HG03457 (cell line): ENCODE measurements at regions not wholly inside any gene's neighbourhood (a gene's known extent, or its start where the extent isn't known, plus 50 kb on each side); places are given as distances from the start of the nearest gene placed in this dataset.

ENCODE experiments used
- ATAC-seq: cut with Tn5 transposase; IDR thresholded peaks from one replicate; pipeline ENCODE4 v1.9.1; 2021; ENCODE audit warnings: moderate number of reproducible peaks; ENCODE audit not compliant: unreplicated experiment

GRCh38 chr3:124467980-124468902 lies 262.0 kb upstream of the UMPS start:
- no peak for ATAC-seq

GRCh38 chr3:124469555-124469954 lies 260.7 kb upstream of the UMPS start:
- no peak for ATAC-seq

- ATAC-seq = no peak
Observed at GRCh38 chr3:124478830-124479229, 251.4 kb upstream of the UMPS start.

- ATAC-seq = no peak
Observed at GRCh38 chr3:124483915-124484470, 246.3 kb upstream of the UMPS start.

GRCh38 chr3:124486324-124486723 lies 243.9 kb upstream of the UMPS start:
- ATAC-seq = no peak

GRCh38 chr3:124489506-124489905 lies 240.7 kb upstream of the UMPS start:
- ATAC-seq = no peak

GRCh38 chr3:124491098-124491497 lies 239.2 kb upstream of the UMPS start:
- no peak for ATAC-seq

- ATAC-seq = no peak
Observed at GRCh38 chr3:124491875-124492274, 238.4 kb upstream of the UMPS start.

GRCh38 chr3:124492824-124493223 lies 237.4 kb upstream of the UMPS start:
- no peak for ATAC-seq

- ATAC-seq = no peak
Observed at GRCh38 chr3:124496061-124496460, 234.2 kb upstream of the UMPS start.

GRCh38 chr3:124497487-124497886 lies 232.8 kb upstream of the UMPS start:
- no peak for ATAC-seq

GRCh38 chr3:124498891-124499290 lies 231.4 kb upstream of the UMPS start:
- ATAC-seq = no peak

GRCh38 chr3:124504332-124505059 lies 225.8 kb upstream of the UMPS start:
- no peak for ATAC-seq

- ATAC-seq = no peak
Observed at GRCh38 chr3:124509884-124510283, 220.4 kb upstream of the UMPS start.

- ATAC-seq = no peak
Observed at GRCh38 chr3:124510290-124510689, 220.0 kb upstream of the UMPS start.

- no peak for ATAC-seq
Observed at GRCh38 chr3:124512881-124513609, 217.2 kb upstream of the UMPS start.

- no peak for ATAC-seq
Observed at GRCh38 chr3:124513610-124513997, 216.6 kb upstream of the UMPS start.

GRCh38 chr3:124514683-124515082 lies 215.6 kb upstream of the UMPS start:
- no peak for ATAC-seq

GRCh38 chr3:124516333-124516732 lies 213.9 kb upstream of the UMPS start:
- ATAC-seq = no peak

- no peak for ATAC-seq
Observed at GRCh38 chr3:124517306-124517705, 212.9 kb upstream of the UMPS start.

- no peak for ATAC-seq
Observed at GRCh38 chr3:124518350-124518749, 211.9 kb upstream of the UMPS start.
